NCI-H446 (cell line): ENCODE measurements at regions not wholly inside any gene's neighbourhood (a gene's known extent, or its start where the extent isn't known, plus 50 kb on each side); places are given as distances from the start of the nearest gene placed in this dataset.
"Not testable (repeated sequence)": the region's sequence is repeated elsewhere in the genome, so short reads cannot be mapped to it uniquely, and the experiment has no call there.

Experiments
- DNase-seq, 2 experiments: peaks; one replicate each; lab custom pipeline; 2025; lab: John Stamatoyannopoulos, UW

DNA sequence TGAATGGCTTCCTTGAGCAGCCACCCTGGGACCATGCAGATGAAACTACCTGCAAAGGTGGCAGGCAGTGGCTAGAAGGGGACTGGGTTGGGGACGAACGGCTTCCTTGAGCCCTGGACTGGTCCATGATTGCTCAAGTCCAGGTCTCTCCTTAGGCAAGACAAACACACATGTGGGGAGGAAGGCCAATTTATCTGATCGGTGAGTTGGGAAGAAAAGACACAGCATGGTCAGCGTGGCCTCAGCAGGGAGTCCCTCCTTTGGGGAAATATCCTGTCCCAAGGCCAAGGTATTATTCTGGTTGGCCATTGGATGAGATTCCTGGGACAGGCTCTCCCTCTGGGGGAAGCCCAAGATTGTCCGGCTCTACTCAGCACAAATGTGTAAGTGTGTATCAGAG is 116.3 kb upstream of the ERG start:
- no peak for DNase-seq

DNA sequence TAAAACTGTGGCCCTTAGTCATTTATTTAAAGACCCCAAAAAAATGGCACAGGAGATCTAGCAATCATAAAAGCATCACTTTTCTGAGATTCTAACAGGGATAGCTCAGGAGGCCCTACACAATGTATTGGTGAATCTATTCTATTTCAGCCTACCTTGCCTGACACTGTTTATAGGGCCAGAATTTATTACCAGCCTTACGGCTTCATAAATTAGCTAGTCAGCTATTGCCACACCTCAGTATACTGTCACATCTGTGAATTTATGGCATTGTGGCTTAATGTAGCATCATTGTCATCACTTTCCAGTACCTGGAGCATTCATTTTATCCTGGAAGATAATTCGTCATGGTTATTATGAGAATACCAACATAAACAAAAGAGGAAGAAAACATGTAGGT is 121.2 kb upstream of the ERG start:
- no peak for DNase-seq

DNA sequence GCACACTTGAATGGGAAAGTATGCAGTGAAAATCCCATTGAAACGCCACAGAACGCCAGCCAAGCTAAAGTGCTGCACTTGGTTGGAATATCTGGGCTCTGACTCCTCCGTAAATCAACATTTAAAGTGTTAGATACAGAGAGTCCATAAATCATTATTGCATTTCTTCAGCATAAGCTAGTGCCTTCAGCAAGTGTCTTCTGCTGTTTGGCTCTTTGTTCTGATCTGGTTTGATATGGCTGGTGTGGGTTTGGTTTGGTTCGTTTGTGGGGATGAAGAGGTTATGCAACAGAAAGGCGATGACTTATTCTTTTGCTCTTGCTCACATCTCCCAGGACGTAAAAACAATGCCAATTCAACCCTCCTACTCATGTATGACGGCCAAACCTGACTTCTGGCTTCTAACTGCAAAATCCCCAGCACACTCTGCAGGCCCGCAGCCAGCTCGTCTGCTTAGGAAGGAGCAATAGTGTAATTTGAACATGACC is 121.8 kb upstream of the ERG start:
- no peak for DNase-seq

DNA sequence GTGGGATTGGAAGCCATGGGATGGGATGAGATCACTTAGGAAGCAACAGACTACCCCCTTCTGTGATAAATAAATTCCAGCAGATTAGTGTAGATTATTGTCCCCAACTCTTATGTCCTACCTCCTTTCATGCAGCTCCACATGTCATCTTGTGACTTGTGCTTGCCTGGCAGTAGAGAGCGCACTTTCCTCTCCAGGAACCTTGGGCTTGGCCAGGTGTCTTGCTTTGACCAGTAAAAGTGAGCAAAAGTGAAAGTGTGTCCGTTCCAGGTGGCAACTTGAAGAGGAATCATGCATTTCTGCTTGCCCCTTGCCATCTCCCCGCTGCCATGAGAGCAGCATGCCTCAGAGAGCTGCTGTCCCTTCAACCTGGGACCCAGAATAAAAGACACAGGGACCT is 122.9 kb upstream of the ERG start:
- no peak for DNase-seq

DNA sequence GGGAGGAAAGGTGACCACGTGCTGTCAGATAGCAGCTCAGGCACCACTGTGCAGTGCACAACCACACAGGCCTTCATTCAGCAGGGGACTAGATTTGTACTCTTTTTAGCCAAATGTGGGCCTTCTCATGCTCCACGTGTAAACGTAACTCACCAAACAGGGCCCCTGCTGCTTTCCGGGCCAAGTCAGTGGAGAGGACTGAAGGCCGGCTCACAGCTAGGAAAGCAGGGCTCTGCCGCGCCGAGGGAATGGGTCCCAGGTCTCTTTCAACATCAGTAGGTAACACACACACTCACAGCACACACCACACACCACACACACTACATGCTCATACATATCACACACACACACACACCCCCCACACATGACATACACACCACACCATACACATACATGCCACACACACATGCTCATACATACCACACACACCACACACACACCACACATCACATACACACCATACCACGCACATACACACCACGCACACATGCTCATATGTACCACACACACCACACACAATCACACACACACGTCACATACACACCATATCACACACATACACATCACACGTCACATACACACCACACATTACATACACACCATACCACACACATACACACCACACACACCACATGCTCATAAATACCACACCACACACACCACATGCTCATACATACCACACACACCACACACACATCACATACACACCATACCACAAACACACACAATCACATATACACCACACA is 124.0 kb upstream of the ERG start:
- no peak for DNase-seq

DNA sequence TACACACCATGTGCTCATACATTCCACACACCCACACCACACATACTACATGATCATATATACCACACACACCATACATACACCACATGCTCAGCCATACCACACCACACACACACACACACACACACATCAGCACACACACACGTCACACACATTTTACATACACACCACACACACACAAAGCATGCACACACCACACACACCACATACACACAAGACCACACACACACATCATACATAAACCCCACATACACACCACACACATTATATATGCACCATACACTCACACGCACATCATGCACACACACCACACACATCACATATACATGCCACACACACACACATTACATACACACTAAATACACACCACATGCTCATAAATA is 124.5 kb upstream of the ERG start:
- no peak for DNase-seq

DNA sequence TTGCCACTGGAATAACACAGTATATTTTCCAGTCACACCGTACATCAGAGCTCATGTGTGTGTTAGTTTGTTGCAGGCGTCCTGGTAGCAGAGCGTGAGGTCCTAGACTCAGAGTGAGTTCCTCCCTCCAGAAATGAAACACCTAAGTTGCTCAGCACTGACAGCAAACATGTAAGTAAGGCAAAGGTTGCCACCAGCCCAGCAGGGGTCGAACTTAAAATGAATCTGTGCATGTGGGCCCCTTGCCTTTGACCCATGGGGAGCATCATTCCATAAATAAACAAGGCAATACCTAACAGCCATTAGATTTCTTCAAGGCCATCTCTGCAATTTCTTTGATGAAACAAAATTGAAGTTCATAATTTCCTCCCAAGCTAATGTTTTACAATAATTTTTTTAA is 125.3 kb upstream of the ERG start:
- no peak for DNase-seq

DNA sequence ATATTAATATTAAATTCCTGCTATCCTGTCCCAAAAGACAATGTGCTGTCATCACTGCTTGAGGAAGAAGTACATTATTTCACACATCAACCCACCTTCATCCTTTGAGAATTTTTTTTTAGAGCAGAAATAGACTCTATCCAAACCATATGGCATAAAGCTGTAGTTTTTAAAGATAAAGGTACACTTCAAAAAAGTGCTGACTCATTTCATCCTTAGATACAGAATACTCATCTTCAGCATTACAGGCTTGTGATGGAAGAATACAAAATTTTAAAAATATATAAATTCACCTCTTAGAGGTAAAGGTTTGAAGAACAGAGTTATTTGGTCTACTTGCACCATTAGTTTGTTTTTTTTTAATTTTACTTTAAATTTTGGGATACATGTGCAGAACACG is 126.7 kb upstream of the ERG start:
- no peak for DNase-seq

DNA sequence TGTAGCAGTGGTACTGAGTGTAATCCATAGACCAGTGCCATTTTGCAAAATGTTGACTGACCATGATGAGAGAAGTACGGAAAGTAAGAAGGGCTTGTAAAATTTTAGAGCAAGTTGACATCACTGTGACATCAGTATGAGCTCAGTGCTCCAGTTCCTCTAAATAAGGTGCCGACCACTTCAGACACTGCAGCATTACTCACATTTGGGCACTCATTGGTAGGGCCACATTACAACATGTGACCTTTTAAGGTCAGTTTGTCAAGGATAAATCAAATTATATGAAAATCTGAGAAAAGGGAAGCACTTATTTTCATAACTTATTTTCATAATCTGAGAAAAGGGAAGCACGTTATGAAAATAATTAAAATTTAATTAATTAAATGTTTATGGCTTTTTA is 128.0 kb upstream of the ERG start:
- no peak for DNase-seq

DNA sequence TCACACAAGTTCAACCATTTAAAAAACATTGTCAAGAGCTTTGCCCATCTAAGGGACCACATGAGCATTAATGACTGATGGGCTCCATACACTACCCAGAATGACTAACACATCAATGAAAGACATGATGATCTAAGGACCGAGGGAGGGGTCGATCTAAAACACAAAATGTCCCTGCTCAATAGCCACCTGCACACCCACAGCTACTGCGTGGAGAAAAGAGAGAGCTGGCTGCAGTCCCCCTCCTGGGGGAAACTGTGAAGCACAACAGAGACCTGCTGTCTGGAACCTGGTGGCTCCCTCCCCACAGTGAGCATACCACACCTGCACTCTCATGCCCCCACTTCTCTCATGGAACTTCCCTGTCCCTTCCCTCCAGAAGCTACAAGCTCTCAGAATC is 130.1 kb upstream of the ERG start:
- no peak for DNase-seq

DNA sequence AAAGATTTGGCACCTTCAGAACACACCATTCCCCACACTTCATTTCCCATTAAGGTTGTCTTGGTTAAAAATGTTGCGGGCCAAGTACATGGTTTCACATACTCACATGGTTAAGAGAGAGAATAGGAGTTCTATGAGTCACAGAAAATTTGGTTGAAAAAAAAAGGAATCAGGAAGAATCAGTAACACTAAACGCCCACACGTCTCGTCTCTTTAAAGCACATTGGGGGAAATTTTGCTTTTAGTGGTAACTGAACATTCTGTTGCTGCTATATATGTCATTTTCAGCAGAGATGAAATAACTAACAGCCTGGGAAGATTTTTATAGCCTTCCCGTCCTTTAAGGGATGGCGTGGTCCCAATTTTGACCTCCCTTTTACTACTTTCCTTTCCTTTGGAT is 132.9 kb upstream of the ERG start:
- no peak for DNase-seq

DNA sequence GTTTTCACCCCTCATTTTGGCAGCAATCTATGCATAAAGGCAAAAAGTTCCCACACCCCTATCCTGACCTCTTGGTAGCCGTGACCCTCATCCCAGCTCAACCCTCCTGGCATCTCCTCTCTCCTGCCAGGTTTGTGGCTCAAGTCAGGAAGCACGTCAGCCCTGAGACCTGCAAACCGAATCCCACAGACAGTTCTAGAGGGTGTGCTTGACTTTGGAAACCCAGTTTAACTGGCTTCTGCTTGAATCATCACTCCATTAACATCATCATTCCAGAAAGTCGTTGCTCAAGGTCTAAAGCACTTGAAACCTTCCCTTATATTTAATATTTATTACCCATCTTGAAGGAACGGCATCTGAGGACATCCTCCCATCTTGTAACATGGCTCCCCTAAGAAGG is 133.4 kb upstream of the ERG start:
- DNase-seq, result no peak

DNA sequence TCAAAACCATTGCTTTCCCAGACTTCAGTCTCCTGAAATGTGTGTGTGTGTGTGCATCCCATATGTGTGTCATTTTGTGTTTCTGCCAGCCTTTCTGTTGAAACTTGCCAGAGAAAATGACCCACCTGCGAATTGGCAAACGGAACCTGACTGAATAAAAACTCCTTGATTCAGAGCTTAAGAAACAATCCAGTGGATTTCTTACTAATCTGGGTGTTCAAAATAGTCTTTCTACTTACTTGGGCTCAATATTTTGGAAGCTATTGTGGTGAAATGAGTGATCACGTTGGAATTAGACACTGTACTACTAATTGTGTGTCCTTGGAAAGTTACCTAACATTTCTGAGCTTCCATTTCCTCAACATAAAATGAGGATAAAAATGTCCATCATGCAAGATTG is 138.9 kb upstream of the ERG start:
- no peak for DNase-seq

DNA sequence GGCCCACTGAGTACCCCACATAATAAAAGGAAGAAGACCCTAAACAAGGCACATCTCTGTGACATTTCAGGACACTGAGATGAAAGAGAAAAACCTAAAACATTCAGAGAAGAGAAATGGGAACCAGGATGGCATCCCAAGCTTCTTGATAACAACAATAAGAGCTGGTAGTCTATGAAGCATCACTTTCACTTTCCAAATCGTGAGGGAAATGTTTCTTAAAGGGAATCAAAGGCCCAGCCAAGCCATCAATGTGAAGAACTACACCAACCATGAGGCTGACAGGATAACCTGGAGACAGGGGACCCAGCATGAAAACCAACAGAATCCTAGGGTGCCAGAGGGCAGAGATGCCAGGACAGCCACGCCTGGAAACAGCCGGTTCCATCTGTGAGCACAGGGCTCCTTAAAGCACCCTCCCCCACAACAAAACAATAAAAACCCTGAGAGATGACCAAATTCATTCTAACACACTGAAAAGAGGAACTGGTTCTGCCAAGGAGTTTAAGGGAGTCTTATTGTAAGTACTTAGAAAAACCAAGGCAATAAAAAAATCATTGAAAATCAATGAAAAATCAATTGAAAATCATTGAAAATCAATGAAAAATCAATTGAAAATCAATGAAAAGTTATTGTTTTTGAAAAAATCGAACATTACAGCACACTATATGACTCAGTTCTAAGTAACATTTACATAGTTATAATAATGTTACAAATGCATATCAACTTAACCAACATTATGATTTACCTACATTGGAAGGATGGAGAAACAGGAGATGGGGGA is 141.5 kb upstream of the ERG start:
- DNase-seq, result no peak

DNA sequence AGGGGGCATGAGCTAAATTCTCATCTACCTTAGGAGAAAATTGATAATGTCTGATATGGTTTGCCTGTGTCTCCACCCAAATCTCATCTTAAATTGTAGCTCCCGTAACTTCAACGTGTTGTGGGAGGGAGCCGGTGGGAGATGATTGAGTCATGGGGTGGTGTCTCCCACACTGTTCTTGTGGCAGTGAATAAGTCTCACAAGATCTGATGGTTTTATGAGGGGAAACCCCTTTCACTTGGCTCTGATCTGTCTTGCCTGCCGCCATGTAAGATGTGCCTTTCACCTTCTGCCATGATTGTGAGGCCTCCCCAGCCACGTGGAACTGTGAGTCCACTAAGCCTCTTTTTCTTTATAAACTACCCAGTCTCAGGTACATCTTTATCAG is 142.1 kb upstream of the ERG start:
- DNase-seq, result not testable (repeated sequence)

DNA sequence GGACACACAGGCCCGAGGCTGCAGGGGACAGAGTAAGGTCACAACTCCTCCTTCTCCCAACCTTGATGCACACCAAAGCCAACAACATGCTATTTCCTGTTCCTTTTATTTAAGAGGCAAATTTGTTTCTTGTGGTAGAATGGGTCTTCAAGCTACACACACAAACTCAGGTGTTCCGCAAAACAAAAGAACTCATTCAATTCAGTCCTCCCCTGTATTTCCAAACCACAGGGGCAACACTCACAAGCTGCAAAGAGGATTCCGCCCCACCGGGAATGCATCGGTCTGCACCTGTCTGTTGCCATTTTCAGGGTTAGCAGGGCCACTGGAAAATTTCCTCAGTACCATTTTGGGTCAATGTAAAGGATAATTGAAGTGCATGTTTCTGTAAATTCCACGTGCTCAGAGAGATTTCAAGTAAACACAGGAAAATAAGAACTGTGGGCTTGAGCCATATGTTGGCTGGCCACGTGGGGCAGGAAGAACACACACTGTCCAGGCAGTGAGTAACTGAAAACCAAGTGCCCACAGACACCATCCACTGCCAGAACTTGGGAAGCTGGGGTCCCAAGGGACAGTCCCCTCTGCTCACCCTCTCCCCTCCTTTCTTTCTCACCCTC is 145.2 kb upstream of the ERG start:
- no peak for DNase-seq

DNA sequence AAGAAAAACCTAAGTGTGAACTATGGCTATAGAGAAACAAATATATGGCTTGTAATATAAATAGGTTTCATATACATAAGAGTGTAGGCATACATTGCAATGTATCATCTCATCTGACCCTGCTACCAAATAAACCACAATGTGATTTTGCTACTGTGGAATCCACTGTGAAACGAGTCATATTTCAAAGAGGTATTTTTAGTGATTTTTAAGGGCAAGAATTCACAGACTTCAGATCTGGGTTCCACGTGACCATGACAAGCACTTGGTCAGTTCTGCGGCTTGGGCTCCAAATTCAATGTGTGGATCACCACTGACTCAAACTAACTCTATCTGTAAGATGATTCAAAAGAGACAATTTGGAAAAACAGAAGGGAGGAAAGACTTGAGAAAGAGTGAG is 147.0 kb upstream of the ERG start:
- DNase-seq, result no peak

DNA sequence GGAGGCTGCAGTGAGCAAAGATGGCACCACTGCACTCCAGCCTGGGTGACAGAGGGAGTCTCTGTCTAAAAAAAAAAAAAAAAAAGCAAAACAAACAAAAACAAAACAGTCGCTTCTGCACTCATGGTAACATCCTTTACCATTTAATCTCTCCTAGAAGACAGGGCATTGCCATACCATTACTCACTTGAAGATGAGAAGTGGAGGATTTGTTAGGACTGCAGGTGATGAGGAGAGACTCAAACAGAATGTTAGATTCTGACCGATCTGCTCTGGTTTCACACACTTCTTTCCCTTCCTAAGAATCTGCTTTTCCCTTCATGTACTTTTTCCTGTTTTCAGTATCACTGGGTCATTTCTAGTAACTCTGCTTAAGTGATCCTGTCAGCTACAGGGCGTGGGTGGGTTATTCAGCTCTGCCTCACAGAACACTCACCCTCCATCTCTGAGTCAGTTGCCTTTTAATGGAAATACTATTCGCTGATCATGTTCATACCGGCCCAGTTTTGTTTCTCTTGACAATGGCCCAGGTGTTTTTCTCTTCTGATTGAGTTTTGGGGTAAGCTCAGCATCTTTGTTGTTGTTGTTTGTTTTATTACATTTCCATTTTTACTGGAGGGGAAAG is 148.0 kb upstream of the ERG start:
- DNase-seq, result no peak

DNA sequence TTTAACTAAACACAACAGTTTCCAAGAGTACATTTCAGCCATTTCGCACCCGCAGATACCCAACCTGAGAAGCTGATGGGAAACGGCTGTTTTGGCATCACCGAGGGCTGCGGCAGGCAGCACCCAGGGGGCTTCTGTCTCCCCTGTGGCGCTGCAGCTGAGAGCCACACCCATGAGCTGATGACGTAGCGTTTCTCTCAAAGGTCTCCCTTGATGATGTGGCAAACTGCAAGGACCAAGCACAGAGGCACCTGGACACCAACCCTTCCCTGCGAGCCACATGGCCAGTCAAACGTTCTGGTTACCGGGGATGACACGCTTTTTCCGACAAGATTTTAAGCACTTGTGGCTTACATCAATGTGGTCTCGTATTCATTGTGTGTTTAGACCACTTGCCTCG is 150.8 kb upstream of the ERG start:
- no peak for DNase-seq

DNA sequence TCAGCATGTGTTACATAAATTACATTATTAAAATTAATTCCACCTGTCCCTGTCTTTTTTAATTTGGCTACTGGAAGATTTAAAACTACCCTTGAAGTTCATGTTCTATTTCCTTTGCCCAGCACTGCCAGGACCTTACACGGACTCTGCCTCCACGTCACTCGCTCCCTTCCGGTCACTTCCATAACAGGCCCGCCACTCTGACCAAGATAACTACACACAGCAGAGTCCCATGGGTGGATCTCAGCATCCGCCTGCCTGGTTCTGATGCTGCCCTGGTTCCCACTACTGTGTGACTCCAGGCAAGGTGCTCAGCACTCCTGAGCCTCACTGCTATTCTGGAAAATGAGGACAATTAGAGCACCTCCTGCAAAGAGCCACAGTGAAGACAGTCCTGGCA is 153.3 kb upstream of the ERG start:
- no peak for DNase-seq

DNA sequence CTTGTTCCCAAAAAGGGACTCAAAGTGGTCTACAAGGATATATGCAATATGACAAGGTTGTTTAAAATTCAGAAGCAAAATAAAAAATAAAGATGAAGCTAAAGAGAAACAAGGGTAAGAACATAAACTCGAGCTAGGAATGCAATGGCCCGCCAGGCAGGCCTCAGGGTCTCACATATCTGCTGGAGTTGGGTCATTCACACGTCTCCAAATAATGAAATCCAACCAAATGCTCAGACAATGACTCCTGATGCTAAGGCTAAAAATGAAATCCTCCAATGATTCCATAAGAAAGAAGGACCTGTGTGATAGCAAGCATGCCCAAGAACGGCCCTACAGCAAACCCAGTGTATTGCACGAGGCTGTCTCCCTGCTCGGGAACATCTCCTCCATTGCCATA is 153.3 kb upstream of the ETS2 start:
- no peak for DNase-seq

DNA sequence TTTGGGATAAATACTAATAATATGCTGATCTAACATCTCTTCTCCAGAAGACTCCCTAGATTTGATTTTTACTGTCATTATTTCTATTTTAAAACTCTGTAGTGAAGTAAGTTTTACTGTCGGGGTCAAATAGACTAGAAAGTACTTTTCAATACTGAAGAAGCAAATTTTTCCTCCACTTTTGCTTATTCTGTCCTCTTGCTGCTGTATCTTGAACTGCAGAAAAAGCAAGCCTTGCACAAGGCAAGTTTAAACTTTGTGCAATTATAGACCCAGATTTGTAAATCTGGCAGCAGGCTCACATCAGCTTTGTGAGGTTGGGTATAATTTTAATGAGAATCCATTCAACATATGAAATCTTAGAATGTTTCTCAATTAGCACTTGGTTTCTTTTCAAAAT is 151.1 kb upstream of the ETS2 start:
- no peak for DNase-seq

DNA sequence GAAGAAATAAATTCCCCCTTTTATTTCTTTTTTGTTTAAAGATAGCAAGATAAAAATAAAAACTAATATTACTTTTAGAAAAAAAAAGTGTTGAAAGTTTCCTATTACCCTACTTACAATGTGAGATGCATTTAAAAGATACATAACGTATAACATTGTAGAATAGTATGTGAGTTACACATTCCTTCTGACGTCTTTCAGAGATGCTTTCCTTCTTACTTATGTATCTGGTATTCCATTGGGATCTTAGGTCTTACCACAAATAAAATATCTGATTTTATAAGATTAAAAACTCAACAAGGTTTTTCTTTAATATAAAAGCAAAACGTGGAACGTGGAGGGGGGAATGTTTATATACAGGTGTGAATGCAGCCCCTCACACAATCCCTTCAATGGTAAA is 147.2 kb upstream of the ETS2 start:
- DNase-seq, result no peak
